GM12872 (cell line): ENCODE measurements at regions not wholly inside any gene's neighbourhood (a gene's known extent, or its start where the extent isn't known, plus 50 kb on each side); places are given as distances from the start of the nearest gene placed in this dataset.

Experiments used
- CTCF ChIP-seq: IDR thresholded peaks from 3 replicates; pipeline ENCODE4 v1.5.1; 2011; ENCODE audit warnings: low read depth, mild to moderate bottlenecking, low read length, moderate library complexity; ENCODE audit not compliant: insufficient read depth

- TF ChIP-seq CTCF: no peak
These were observed 69.5 kb downstream of the RHOU start for GRCh38 chr1:228804640-228805413.

- TF ChIP-seq CTCF: no peak
These were observed 72.8 kb downstream of the RHOU start for GRCh38 chr1:228807904-228808605.

- TF ChIP-seq CTCF: no peak
These were observed 74.5 kb downstream of the RHOU start for GRCh38 chr1:228809621-228810394.

GRCh38 chr1:228810395-228810758 lies 75.1 kb downstream of the RHOU start:
- no peak for TF ChIP-seq CTCF

GRCh38 chr1:228810878-228811711 lies 75.8 kb downstream of the RHOU start:
- TF ChIP-seq CTCF: no peak

- no peak for TF ChIP-seq CTCF
These were observed 76.5 kb downstream of the RHOU start for GRCh38 chr1:228811712-228812305.
